ENCODE measurements at regions not wholly inside any gene's neighbourhood (a gene's known extent, or its start where the extent isn't known, plus 50 kb on each side); places are given as distances from the start of the nearest gene placed in this dataset.

GRCh38 chr10:112871021-112871420 lies 79.0 kb upstream of the TCF7L2 start:
- DNase-seq (ENCODE audit: low read depth in 2 of 2) = no peak

- no peak for DNase-seq (ENCODE audit: low read depth in 2 of 2)
Observed at GRCh38 chr10:112872728-112873127, 77.3 kb upstream of the TCF7L2 start.

- no peak for DNase-seq (ENCODE audit: low read depth in 2 of 2)
Observed at GRCh38 chr10:112873541-112873940, 76.5 kb upstream of the TCF7L2 start.

- DNase-seq (ENCODE audit: low read depth in 2 of 2) = no peak
Observed at GRCh38 chr10:112874982-112875381, 75.1 kb upstream of the TCF7L2 start.

GRCh38 chr10:112875476-112876267 lies 74.4 kb upstream of the TCF7L2 start:
- DNase-seq (ENCODE audit: low read depth in 2 of 2) = peak in 1 of 2 donors; percentile 33

- no peak for DNase-seq (ENCODE audit: low read depth in 2 of 2)
Observed at GRCh38 chr10:112880633-112881530, 69.2 kb upstream of the TCF7L2 start.

- no peak for DNase-seq (ENCODE audit: low read depth in 2 of 2)
Observed at GRCh38 chr10:112883360-112884178, 66.5 kb upstream of the TCF7L2 start.

GRCh38 chr10:112884179-112884504 lies 65.9 kb upstream of the TCF7L2 start:
- DNase-seq (ENCODE audit: low read depth in 2 of 2) = no peak

- no peak for DNase-seq (ENCODE audit: low read depth in 2 of 2)
Observed at GRCh38 chr10:112886463-112886862, 63.6 kb upstream of the TCF7L2 start.

GRCh38 chr10:112887968-112888367 lies 62.1 kb upstream of the TCF7L2 start:
- no peak for DNase-seq (ENCODE audit: low read depth in 2 of 2)

- no peak for DNase-seq (ENCODE audit: low read depth in 2 of 2)
Observed at GRCh38 chr10:112895292-112895691, 54.8 kb upstream of the TCF7L2 start.

GRCh38 chr10:112896273-112896672 lies 53.8 kb upstream of the TCF7L2 start:
- DNase-seq (ENCODE audit: low read depth in 2 of 2) = peak in 1 of 2 donors; percentile 24

GRCh38 chr10:112896722-112897121 lies 53.3 kb upstream of the TCF7L2 start:
- no peak for DNase-seq (ENCODE audit: low read depth in 2 of 2)

- DNase-seq (ENCODE audit: low read depth in 2 of 2) = peak in 1 of 2 donors; percentile 39
Observed at GRCh38 chr10:112898540-112899390, 51.3 kb upstream of the TCF7L2 start.

GRCh38 chr10:112899391-112900065 lies 50.5 kb upstream of the TCF7L2 start:
- DNase-seq (ENCODE audit: low read depth in 2 of 2) = no peak

Measured in dermis microvascular lymphatic vessel endothelial cell (primary cell).